Colonic mucosa (tissue), 4 donors: ENCODE measurements at regions not wholly inside any gene's neighbourhood (a gene's known extent, or its start where the extent isn't known, plus 50 kb on each side); places are given as distances from the start of the nearest gene placed in this dataset.

ENCODE experiments used
- DNase-seq: peaks from one replicate; pipeline ENCODE4 v3.0.0-alpha.2; 2020
- H3K27ac ChIP-seq: fragments of 200-600 bp; one replicate; pipeline ENCODE4 v1.8.0; 2021
- H3K27me3 ChIP-seq: fragments of 200-600 bp; one replicate; pipeline ENCODE4 v1.8.0; 2021
- H3K36me3 ChIP-seq: fragments of 200-600 bp; one replicate; pipeline ENCODE4 v1.8.0; 2021
- H3K4me1 ChIP-seq: fragments of 200-600 bp; one replicate; pipeline ENCODE4 v1.8.0; 2021; ENCODE audit warnings: mild to moderate bottlenecking
- H3K4me3 ChIP-seq: fragments of 200-600 bp; one replicate; pipeline ENCODE4 v1.8.0; 2021
- H3K9ac ChIP-seq, 2 donors: one replicate each; pipeline ENCODE4 v1.7.0; 2013; ENCODE audit warnings: control low read depth in 2 of 2, low read depth in 2 of 2, low read length in 2 of 2
- H3K9me3 ChIP-seq: fragments of 200-600 bp; one replicate; pipeline ENCODE4 v1.8.0; 2021
- intact Hi-C: fragments of 100-400 bp; cut with DNase I; formaldehyde crosslinking; loops from one replicate; pipeline ENCODE4 v1.14.1; 2022
- TF ChIP-seq, protein P1 (sequence below): fragments of 200-600 bp; IDR thresholded peaks from one replicate; pipeline ENCODE4 v1.8.0; 2022; ENCODE audit warnings: antibody characterized with exemption, mild to moderate bottlenecking
- donor health status: healthy.
- donor health status: DM: no; HTN: no; CAD: no.
- donor health status: DM: no; HTN: no; CAD: no.

DNA sequence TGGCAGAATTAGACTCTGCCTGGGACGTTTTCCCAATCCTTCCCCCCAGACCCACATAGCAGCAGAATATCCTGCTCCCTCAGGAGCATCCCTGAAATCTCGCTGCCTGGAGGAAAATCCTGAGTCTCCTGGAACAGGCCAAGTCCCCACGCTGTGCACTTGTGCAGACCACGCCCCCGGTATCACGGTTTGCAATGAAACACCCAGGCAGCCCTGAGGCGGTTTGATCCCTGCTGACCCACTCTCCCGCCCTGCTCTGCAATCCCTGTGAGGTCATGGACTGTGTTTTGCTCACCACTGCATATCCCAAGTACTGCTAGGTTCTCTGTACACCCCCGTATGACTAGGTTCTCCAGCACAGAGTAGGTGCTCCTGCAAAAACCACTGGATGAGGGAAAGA is 411.8 kb upstream of the MGMT start:
- intact Hi-C loops: no loop called here
- no peaks in the 10 kb centered on the region for H3K9me3 ChIP-seq
- H3K9ac ChIP-seq: no peak overlapping the region
- H3K36me3 ChIP-seq: no peaks in the 10 kb centered on the region
- no peak overlapping the region for H3K27ac ChIP-seq
- H3K4me1 ChIP-seq: no peaks in the 10 kb centered on the region
- no peaks in the 10 kb centered on the region for H3K27me3 ChIP-seq
- DNase-seq: no peak
- TF ChIP-seq, protein P1, sequence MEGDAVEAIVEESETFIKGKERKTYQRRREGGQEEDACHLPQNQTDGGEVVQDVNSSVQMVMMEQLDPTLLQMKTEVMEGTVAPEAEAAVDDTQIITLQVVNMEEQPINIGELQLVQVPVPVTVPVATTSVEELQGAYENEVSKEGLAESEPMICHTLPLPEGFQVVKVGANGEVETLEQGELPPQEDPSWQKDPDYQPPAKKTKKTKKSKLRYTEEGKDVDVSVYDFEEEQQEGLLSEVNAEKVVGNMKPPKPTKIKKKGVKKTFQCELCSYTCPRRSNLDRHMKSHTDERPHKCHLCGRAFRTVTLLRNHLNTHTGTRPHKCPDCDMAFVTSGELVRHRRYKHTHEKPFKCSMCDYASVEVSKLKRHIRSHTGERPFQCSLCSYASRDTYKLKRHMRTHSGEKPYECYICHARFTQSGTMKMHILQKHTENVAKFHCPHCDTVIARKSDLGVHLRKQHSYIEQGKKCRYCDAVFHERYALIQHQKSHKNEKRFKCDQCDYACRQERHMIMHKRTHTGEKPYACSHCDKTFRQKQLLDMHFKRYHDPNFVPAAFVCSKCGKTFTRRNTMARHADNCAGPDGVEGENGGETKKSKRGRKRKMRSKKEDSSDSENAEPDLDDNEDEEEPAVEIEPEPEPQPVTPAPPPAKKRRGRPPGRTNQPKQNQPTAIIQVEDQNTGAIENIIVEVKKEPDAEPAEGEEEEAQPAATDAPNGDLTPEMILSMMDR: no peak
- no peak overlapping the region for H3K4me3 ChIP-seq

DNA sequence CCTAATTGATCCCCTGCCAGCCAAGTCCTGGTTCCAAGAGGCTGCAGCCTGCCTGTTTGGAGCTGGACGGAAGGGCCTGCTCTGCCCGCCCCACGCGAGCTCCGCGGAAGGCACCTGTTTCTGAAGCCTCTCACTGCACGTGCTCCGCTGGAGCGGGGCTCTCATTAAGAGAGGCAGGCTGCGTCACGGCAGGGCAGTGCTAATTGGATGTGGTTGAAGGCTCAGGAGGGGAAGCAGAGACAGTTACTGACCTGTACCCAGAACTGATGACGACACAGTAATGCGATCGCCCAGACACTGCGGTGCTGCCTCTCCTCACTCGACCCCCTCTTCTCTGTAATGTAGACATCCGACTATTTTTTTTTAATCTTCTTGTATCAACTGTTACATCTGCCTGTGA is 411.1 kb upstream of the MGMT start:
- H3K4me1 ChIP-seq: no peaks in the 10 kb centered on the region
- no peaks in the 10 kb centered on the region for H3K36me3 ChIP-seq
- H3K9ac ChIP-seq: no peak overlapping the region
- no peak overlapping the region for H3K27ac ChIP-seq
- DNase-seq: no peak
- no peaks in the 10 kb centered on the region for H3K9me3 ChIP-seq
- intact Hi-C loops: no loop called here
- TF ChIP-seq, protein P1: no peak
- H3K4me3 ChIP-seq: no peak overlapping the region
- H3K27me3 ChIP-seq: no peaks in the 10 kb centered on the region

DNA sequence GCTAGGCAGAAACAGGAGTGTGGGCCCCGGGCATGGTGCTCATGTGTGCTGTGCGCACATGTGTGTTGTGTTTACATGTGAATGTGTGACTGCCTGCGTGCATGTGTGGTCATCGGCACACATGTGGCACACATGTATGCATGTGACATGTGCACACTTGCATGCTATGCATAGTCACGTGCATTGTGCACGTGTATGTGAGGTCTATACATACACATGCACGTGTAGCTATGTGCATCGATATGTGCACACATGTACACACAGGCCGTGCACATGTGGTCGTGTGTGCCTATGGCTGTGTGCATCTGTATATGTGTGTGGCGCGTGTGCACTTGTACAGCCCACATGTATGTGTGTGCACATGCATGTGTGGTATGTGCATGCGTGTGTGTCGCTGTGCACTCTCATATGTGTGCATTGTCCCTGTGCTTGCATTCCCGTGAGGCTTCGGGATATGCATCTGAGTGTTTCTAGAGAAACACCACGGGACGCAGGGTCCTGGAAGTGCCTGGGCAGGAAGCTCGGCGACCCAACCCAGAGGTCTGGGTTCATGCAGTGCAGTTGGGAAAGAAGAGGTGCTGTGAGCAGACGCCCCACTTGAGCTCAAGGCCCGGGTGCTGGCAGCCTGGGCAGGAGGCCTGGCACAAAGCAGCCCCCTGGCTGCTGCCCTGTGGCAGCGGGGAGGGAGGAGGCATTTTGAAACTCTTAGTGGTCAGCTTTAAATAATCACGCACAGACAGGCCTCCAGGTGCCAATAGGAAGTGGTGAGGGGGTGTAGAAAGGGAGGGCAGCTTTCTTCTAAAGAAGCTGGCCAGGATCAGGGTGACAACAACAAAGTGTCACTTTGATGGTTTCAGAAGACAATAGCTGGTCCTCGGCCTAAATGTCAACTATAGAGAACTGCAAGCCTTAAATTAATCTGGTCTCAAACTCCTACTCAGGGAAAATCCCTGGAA is 410.0 kb upstream of the MGMT start:
- H3K4me3 ChIP-seq: no peak overlapping the region
- TF ChIP-seq, protein P1: no peak
- no peak overlapping the region for H3K9ac ChIP-seq
- DNase-seq: no peak
- no peaks in the 10 kb centered on the region for H3K4me1 ChIP-seq
- H3K9me3 ChIP-seq: no peaks in the 10 kb centered on the region
- H3K27me3 ChIP-seq: no peaks in the 10 kb centered on the region
- H3K27ac ChIP-seq: no peak overlapping the region
- intact Hi-C loops: no loop called here
- H3K36me3 ChIP-seq: no peaks in the 10 kb centered on the region

DNA sequence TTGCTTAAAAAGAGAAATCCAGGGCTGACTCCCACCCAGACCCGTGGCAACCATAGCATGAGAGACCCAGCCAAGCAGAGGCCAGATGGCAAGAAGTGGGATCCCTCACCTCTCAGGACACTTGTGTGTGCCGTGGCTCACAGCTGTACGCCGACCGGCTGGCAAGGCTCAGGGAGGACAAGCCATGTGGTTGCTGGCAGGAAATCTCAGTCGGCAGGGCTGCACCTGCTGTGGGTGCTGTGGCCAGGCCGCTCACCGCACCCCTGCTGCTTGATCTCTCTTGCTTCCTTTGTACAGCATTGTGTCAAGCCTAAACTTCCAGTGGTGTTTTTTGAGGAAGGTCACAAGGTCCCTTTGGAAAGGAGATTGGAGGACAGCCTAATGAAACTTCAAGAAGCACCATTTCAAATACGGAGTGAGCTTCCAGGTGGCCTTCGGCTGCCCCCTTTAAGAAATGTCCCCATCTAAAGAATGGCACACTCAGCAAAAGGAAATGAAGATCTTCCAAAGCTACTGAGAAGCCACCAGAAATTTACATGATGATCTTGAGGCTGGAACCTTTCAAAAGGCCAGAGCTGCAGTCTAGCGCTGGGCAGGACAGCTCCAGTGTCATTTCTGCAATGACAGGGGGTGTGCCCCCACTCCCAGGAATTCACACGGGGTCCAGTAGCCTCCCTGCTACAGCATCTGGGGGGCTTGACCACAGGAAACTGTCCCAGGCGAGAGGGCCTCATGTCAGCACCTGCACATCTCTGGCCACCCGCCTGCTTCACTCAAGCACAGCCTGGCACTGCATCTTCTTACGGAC is 409.0 kb upstream of the MGMT start:
- DNase-seq: no peak
- TF ChIP-seq, protein P1: no peak
- Histone ChIP-seq H3K27ac (no peak overlapping the region), H3K27me3 (no peaks in the 10 kb centered on the region), H3K4me1 (no peaks in the 10 kb centered on the region), H3K9ac (no peak overlapping the region), H3K36me3 (no peaks in the 10 kb centered on the region), H3K4me3 (no peak overlapping the region), H3K9me3 (no peaks in the 10 kb centered on the region)
- intact Hi-C loops: no loop called here

DNA sequence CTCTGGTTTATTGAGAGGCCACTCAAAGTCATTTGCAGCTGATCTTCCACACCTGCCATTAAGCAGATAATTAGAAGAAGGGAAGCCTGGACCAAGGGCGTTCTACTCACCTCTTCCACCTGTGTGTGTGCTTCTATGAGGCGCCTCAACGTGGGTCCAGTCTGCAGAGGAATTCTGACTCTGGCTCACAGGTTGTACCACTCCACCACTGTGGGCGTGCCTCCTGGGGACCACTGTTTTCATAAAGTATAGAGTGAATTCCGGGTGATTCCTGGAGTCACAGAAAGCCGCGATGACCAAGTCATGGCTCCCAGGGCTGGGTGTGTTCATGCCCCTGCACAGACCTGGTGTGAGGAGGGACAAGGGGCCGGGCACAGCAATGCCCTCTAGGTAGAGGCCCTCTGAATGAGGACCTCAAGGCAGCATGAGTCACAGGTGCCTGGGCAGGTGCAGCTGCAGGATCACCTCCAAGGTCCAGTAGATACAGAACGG is 408.3 kb upstream of the MGMT start:
- Histone ChIP-seq H3K9me3 (no peaks in the 10 kb centered on the region), H3K9ac (no peak overlapping the region), H3K4me1 (no peaks in the 10 kb centered on the region), H3K4me3 (no peak overlapping the region), H3K36me3 (no peaks in the 10 kb centered on the region), H3K27ac (no peak overlapping the region), H3K27me3 (no peaks in the 10 kb centered on the region)
- intact Hi-C loops: no loop called here
- TF ChIP-seq, protein P1: no peak
- DNase-seq: no peak
